SKM-1 treated with dmso at 0.1 percent for 144 hours (cell line): ENCODE measurements at regions not wholly inside any gene's neighbourhood (a gene's known extent, or its start where the extent isn't known, plus 50 kb on each side); places are given as distances from the start of the nearest gene placed in this dataset.
"Not testable (repeated sequence)": the region's sequence is repeated elsewhere in the genome, so short reads cannot be mapped to it uniquely, and the experiment has no call there.

Source experiments
- DNase-seq: peaks from one replicate; lab custom pipeline; 2025; ENCODE audit not compliant: unreplicated experiment; lab: John Stamatoyannopoulos, UW

- DNase-seq = no peak
Measured at GRCh38 chr4:93888308-93888707, 59.8 kb downstream of the ATOH1 start.

GRCh38 chr4:93888768-93889167 lies 60.2 kb downstream of the ATOH1 start:
- no peak for DNase-seq

- DNase-seq = no peak
Measured at GRCh38 chr4:93891244-93891643, 62.7 kb downstream of the ATOH1 start.

GRCh38 chr4:93894995-93895394 lies 66.4 kb downstream of the ATOH1 start:
- DNase-seq = no peak

GRCh38 chr4:93896516-93896915 lies 68.0 kb downstream of the ATOH1 start:
- no peak for DNase-seq

- DNase-seq = no peak
Measured at GRCh38 chr4:93897559-93897958, 69.0 kb downstream of the ATOH1 start.

- no peak for DNase-seq
Measured at GRCh38 chr4:93908778-93909177, 80.2 kb downstream of the ATOH1 start.

GRCh38 chr4:93911671-93912070 lies 83.1 kb downstream of the ATOH1 start:
- DNase-seq = no peak

- no peak for DNase-seq
Measured at GRCh38 chr4:93912146-93912545, 83.6 kb downstream of the ATOH1 start.

- peak; percentile 12 for DNase-seq
Measured at GRCh38 chr4:93918856-93919255, 90.3 kb downstream of the ATOH1 start.

- not testable (repeated sequence) for DNase-seq
Measured at GRCh38 chr4:93923570-93923969, 95.0 kb downstream of the ATOH1 start.

- DNase-seq = no peak
Measured at GRCh38 chr4:93947286-93947685, 118.7 kb downstream of the ATOH1 start.

- DNase-seq = not testable (repeated sequence)
Measured at GRCh38 chr4:93950239-93950638, 121.7 kb downstream of the ATOH1 start.

- no peak for DNase-seq
Measured at GRCh38 chr4:93957186-93957585, 128.6 kb downstream of the ATOH1 start.

GRCh38 chr4:93960450-93960849 lies 131.9 kb downstream of the ATOH1 start:
- DNase-seq = no peak

GRCh38 chr4:93960916-93961315 lies 132.4 kb downstream of the ATOH1 start:
- DNase-seq = no peak

- DNase-seq = no peak
Measured at GRCh38 chr4:93981594-93981993, 153.0 kb downstream of the ATOH1 start.

- DNase-seq = no peak
Measured at GRCh38 chr4:93982255-93982654, 153.7 kb downstream of the ATOH1 start.

- DNase-seq = no peak
Measured at GRCh38 chr4:93983140-93983539, 154.6 kb downstream of the ATOH1 start.

GRCh38 chr4:93994175-93994994 lies 165.8 kb downstream of the ATOH1 start:
- DNase-seq = no peak

- no peak for DNase-seq
Measured at GRCh38 chr4:93996895-93997294, 168.3 kb downstream of the ATOH1 start.

- no peak for DNase-seq
Measured at GRCh38 chr4:94000559-94000958, 172.0 kb downstream of the ATOH1 start.

GRCh38 chr4:94006932-94007331 lies 178.4 kb downstream of the ATOH1 start:
- no peak for DNase-seq
